Nephron (organoid): ENCODE measurements at regions not wholly inside any gene's neighbourhood (a gene's known extent, or its start where the extent isn't known, plus 50 kb on each side); places are given as distances from the start of the nearest gene placed in this dataset.
"Not testable (repeated sequence)": the region's sequence is repeated elsewhere in the genome, so short reads cannot be mapped to it uniquely, and the experiment has no call there.

ENCODE experiments used
- H3K27ac Mint-ChIP-seq, 3 experiments: 2 replicates each; pipeline ENCODE4 v1.8.0; 2020; ENCODE audit warnings: mixed read lengths in 3 of 3, mild to moderate bottlenecking in 2 of 3, moderate library complexity in 1 of 3
- H3K27me3 Mint-ChIP-seq: 2 replicates; pipeline ENCODE4 v1.8.0; 2021; ENCODE audit warnings: low read depth, mild to moderate bottlenecking, moderate library complexity, mixed read lengths
- H3K36me3 Mint-ChIP-seq: 2 replicates; pipeline ENCODE4 v1.8.0; 2020; ENCODE audit warnings: low read depth, mixed read lengths
- H3K4me1 Mint-ChIP-seq: 2 replicates; pipeline ENCODE4 v1.8.0; 2020; ENCODE audit warnings: mixed read lengths
- H3K4me3 Mint-ChIP-seq, 3 experiments: 2 replicates each; pipeline ENCODE4 v1.8.0; 2020; ENCODE audit warnings: mild to moderate bottlenecking in 3 of 3, mixed read lengths in 3 of 3, moderate library complexity in 2 of 3
- H3K9me3 Mint-ChIP-seq: 2 replicates; pipeline ENCODE4 v1.8.0; 2020; ENCODE audit warnings: mixed read lengths
- CTCF ChIP-seq, 3 experiments: fragments of 200-600 bp; sonication (generic); IDR thresholded peaks; one replicate each; pipeline ENCODE4 v1.5.0; 2021; ENCODE audit warnings: antibody characterized with exemption in 3 of 3; ENCODE audit not compliant: unreplicated experiment in 3 of 3

- Mint-ChIP-seq H3K27me3 (no peaks in the 10 kb centered on the region), H3K9me3 (peaks cover 36% of the 10 kb centered on the region), H3K4me3 (no peak overlapping the region), H3K4me1 (no peaks in the 10 kb centered on the region), H3K27ac (no peak overlapping the region), H3K36me3 (peaks cover 29% of the 10 kb centered on the region)
- TF ChIP-seq CTCF (IDR thresholded peaks at IDR 0.05; ENCODE audit: unreplicated experiment in 3 of 3) = no peak
Measured at GRCh38 chr14:105581551-105582341, 55.4 kb downstream of the TMEM121 start.

- Mint-ChIP-seq H3K27ac (no peak overlapping the region), H3K27me3 (no peaks in the 10 kb centered on the region), H3K4me1 (no peaks in the 10 kb centered on the region), H3K9me3 (peaks cover 29% of the 10 kb centered on the region), H3K4me3 (no peak overlapping the region), H3K36me3 (peaks cover 25% of the 10 kb centered on the region)
- TF ChIP-seq CTCF (IDR thresholded peaks at IDR 0.05; ENCODE audit: unreplicated experiment in 3 of 3) = no peak
Measured at GRCh38 chr14:105582639-105583038, 56.3 kb downstream of the TMEM121 start.

- not testable (repeated sequence) for H3K4me3 Mint-ChIP-seq, H3K4me1 Mint-ChIP-seq, H3K27me3 Mint-ChIP-seq, H3K27ac Mint-ChIP-seq
- Mint-ChIP-seq H3K36me3 (peaks cover 16% of the 10 kb centered on the region), H3K9me3 (peaks cover 24% of the 10 kb centered on the region)
Measured at GRCh38 chr14:105583914-105584313, 57.5 kb downstream of the TMEM121 start.

GRCh38 chr14:105585290-105585689, 58.9 kb downstream of the TMEM121 start:
- not testable (repeated sequence) for H3K27ac Mint-ChIP-seq

GRCh38 chr14:105585722-105586121, 59.3 kb downstream of the TMEM121 start:
- H3K4me1 Mint-ChIP-seq, H3K27me3 Mint-ChIP-seq: not testable (repeated sequence)

More at GRCh38 chr14:105585290-105585689, 58.9 kb downstream of the TMEM121 start:
- H3K36me3 Mint-ChIP-seq = peaks cover 16% of the 10 kb centered on the region
- not testable (repeated sequence) for H3K27me3 Mint-ChIP-seq, H3K4me1 Mint-ChIP-seq, H3K4me3 Mint-ChIP-seq
- peaks cover 31% of the 10 kb centered on the region for H3K9me3 Mint-ChIP-seq

GRCh38 chr14:105586144-105586872, 59.9 kb downstream of the TMEM121 start:
- H3K36me3 Mint-ChIP-seq, H3K4me1 Mint-ChIP-seq, H3K4me3 Mint-ChIP-seq, H3K27me3 Mint-ChIP-seq, H3K27ac Mint-ChIP-seq: not testable (repeated sequence)
- H3K9me3 Mint-ChIP-seq = peaks cover 25% of the 10 kb centered on the region

More at GRCh38 chr14:105585722-105586121, 59.3 kb downstream of the TMEM121 start:
- H3K27ac Mint-ChIP-seq, H3K4me3 Mint-ChIP-seq: not testable (repeated sequence)
- peaks cover 13% of the 10 kb centered on the region for H3K36me3 Mint-ChIP-seq
- peaks cover 27% of the 10 kb centered on the region for H3K9me3 Mint-ChIP-seq

- H3K27me3 Mint-ChIP-seq, H3K4me1 Mint-ChIP-seq, H3K27ac Mint-ChIP-seq, H3K4me3 Mint-ChIP-seq, H3K36me3 Mint-ChIP-seq: not testable (repeated sequence)
- peaks cover 24% of the 10 kb centered on the region for H3K9me3 Mint-ChIP-seq
Measured at GRCh38 chr14:105587034-105587433, 60.7 kb downstream of the TMEM121 start.

- H3K4me1 Mint-ChIP-seq, H3K4me3 Mint-ChIP-seq, H3K27ac Mint-ChIP-seq, H3K27me3 Mint-ChIP-seq, H3K36me3 Mint-ChIP-seq: not testable (repeated sequence)
- H3K9me3 Mint-ChIP-seq = peaks cover 21% of the 10 kb centered on the region
Measured at GRCh38 chr14:105587482-105588235, 61.3 kb downstream of the TMEM121 start.
